ENCODE measurements at regions not wholly inside any gene's neighbourhood (a gene's known extent, or its start where the extent isn't known, plus 50 kb on each side); places are given as distances from the start of the nearest gene placed in this dataset.
A peak's percentile ranks its signal among the peaks of the same experiment; 100 is the strongest.
"Not testable (repeated sequence)": the region's sequence is repeated elsewhere in the genome, so short reads cannot be mapped to it uniquely, and the experiment has no call there.

DNA sequence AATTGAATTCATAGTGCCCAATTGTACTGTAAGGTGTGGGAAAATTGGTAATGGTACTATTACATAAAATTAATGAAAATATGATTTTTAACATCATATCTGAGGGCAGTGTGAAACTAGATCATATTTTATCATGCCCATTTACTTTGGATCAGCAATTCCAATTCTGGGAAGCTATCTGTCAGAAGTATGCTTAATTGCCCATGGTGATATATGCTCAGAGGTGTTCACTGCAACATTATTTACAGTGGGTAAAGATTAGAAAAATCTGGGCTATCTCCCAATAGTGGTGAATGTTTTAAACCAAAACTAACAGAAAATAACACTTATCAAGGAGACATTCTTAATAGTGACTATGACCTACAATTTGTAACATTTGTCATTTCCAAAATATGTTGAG lies 1260.0 kb downstream of the BRINP3 start:
- TF ChIP-seq, protein P1, sequence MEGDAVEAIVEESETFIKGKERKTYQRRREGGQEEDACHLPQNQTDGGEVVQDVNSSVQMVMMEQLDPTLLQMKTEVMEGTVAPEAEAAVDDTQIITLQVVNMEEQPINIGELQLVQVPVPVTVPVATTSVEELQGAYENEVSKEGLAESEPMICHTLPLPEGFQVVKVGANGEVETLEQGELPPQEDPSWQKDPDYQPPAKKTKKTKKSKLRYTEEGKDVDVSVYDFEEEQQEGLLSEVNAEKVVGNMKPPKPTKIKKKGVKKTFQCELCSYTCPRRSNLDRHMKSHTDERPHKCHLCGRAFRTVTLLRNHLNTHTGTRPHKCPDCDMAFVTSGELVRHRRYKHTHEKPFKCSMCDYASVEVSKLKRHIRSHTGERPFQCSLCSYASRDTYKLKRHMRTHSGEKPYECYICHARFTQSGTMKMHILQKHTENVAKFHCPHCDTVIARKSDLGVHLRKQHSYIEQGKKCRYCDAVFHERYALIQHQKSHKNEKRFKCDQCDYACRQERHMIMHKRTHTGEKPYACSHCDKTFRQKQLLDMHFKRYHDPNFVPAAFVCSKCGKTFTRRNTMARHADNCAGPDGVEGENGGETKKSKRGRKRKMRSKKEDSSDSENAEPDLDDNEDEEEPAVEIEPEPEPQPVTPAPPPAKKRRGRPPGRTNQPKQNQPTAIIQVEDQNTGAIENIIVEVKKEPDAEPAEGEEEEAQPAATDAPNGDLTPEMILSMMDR (IDR thresholded peaks at IDR 0.05; ENCODE audit: low read length): no peak
- TF ChIP-seq EZH2 (IDR thresholded peaks at IDR 0.05; ENCODE audit: borderline replicate concordance, low read length): no peak
- no peaks in the 10 kb centered on the region for H3K36me3 ChIP-seq (ENCODE audit: insufficient read depth, low read length)
- no peak overlapping the region for H3K27ac ChIP-seq (ENCODE audit: low read depth, low read length, poor library complexity, severe bottlenecking)
- H3K9me3 ChIP-seq (ENCODE audit: low read length): no peaks in the 10 kb centered on the region
- no peak overlapping the region for H2AFZ ChIP-seq (ENCODE audit: low read length)
- H3K9me2 ChIP-seq (ENCODE audit: low read depth, low read length): no peaks in the 10 kb centered on the region
- no peaks in the 10 kb centered on the region for H3F3A ChIP-seq (ENCODE audit: insufficient read depth, low read length)
- no peaks in the 10 kb centered on the region for H3K27me3 ChIP-seq (ENCODE audit: insufficient read depth, low read length)
- no peak overlapping the region for H3K4me3 ChIP-seq (ENCODE audit: low read depth, low read length, poor library complexity, severe bottlenecking)
- no peaks in the 10 kb centered on the region for H3K79me2 ChIP-seq (ENCODE audit: insufficient read depth, low read length)
- no peak overlapping the region for H3K9ac ChIP-seq (ENCODE audit: low read length)
- no peaks in the 10 kb centered on the region for H3K4me1 ChIP-seq (ENCODE audit: insufficient read depth, low read length, severe bottlenecking)
- H3K4me2 ChIP-seq (ENCODE audit: low read length): no peak overlapping the region
- H4K20me1 ChIP-seq (ENCODE audit: insufficient read depth, low read length): no peaks in the 10 kb centered on the region

DNA sequence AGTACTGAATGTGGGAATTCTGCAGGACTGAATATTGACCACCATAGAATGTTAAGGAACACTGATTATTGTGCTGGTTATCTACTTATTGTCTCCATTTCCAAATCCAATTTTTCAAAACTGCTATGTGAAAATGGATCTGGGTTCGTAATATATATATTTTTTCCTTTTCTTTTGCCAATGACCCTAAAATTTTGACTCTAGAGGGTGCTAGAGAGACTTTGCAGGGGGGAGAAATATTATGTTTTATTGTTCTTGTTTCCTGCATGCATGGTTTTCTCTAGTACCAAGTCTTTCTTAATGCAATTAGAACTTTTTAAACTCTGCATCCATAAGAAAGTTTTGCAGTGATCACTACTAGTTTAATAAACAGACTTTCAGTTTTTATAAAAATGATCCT lies 1256.9 kb downstream of the BRINP3 start:
- Histone ChIP-seq H2AFZ (ENCODE audit: low read length) (no peak overlapping the region), H3K4me2 (ENCODE audit: low read length) (no peak overlapping the region)
- no peak for TF ChIP-seq EZH2 (IDR thresholded peaks at IDR 0.05; ENCODE audit: borderline replicate concordance, low read length)
- TF ChIP-seq, protein P1 (IDR thresholded peaks at IDR 0.05; ENCODE audit: low read length): peak; percentile 37; the same call in 1 of the 2 replicates

DNA sequence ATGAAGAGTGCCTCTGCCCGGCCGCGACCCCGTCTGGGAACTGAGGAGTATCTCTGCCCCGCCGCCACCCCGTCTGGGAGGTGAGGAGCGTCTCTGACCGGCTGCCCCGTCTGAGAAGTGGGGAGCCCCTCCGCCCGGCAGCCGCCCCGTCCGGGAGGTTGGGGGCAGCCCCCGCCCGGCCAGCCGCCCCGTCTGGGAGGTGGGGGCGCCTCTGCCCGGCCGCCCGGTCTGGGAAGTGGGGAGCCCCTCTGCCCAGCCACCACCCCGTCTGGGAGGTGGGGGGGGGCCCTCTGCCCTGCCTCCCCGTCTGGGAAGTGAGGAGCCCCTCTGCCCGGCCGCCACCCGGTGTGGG lies 1251.9 kb downstream of the BRINP3 start:
- H3K4me1 ChIP-seq (ENCODE audit: insufficient read depth, low read length, severe bottlenecking); H3F3A ChIP-seq (ENCODE audit: insufficient read depth, low read length); H2AFZ ChIP-seq (ENCODE audit: low read length); H3K27ac ChIP-seq (ENCODE audit: low read depth, low read length, poor library complexity, severe bottlenecking); H3K36me3 ChIP-seq (ENCODE audit: insufficient read depth, low read length); H3K4me2 ChIP-seq (ENCODE audit: low read length); H3K27me3 ChIP-seq (ENCODE audit: insufficient read depth, low read length); H3K4me3 ChIP-seq (ENCODE audit: low read depth, low read length, poor library complexity, severe bottlenecking); H3K79me2 ChIP-seq (ENCODE audit: insufficient read depth, low read length); H3K9me3 ChIP-seq (ENCODE audit: low read length); H4K20me1 ChIP-seq (ENCODE audit: insufficient read depth, low read length); H3K9ac ChIP-seq (ENCODE audit: low read length); H3K9me2 ChIP-seq (ENCODE audit: low read depth, low read length): not testable (repeated sequence)

More for the DNA sequence above, 1256.9 kb downstream of the BRINP3 start:
- H3K4me3 ChIP-seq (ENCODE audit: low read depth, low read length, poor library complexity, severe bottlenecking): no peak overlapping the region
- no peaks in the 10 kb centered on the region for H3K27me3 ChIP-seq (ENCODE audit: insufficient read depth, low read length)
- no peaks in the 10 kb centered on the region for H3F3A ChIP-seq (ENCODE audit: insufficient read depth, low read length)
- H3K79me2 ChIP-seq (ENCODE audit: insufficient read depth, low read length): no peaks in the 10 kb centered on the region
- no peaks in the 10 kb centered on the region for H4K20me1 ChIP-seq (ENCODE audit: insufficient read depth, low read length)
- no peaks in the 10 kb centered on the region for H3K9me3 ChIP-seq (ENCODE audit: low read length)
- H3K27ac ChIP-seq (ENCODE audit: low read depth, low read length, poor library complexity, severe bottlenecking): no peak overlapping the region
- H3K9ac ChIP-seq (ENCODE audit: low read length): no peak overlapping the region
- H3K4me1 ChIP-seq (ENCODE audit: insufficient read depth, low read length, severe bottlenecking): no peaks in the 10 kb centered on the region
- H3K9me2 ChIP-seq (ENCODE audit: low read depth, low read length): no peaks in the 10 kb centered on the region
- no peaks in the 10 kb centered on the region for H3K36me3 ChIP-seq (ENCODE audit: insufficient read depth, low read length)

DNA sequence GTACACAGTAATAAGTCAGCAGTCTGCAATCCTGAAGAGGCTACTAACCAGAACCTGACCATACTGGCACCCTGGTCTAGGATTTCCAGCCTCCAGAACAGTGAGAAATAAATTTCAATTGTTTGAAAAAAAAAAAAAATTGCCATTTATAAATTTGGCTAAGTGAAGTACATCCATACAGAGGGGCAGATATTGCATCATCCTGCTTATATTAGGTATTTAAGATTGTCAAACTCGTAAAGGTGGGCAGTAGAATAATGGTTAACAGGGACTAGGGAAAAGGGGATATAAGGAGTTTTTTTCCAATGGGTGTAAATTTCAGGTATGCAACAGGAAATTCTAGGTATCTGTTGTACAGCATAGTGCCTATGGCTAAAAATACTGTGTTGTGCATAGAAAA lies 1250.9 kb downstream of the BRINP3 start:
- Histone ChIP-seq H3F3A (ENCODE audit: insufficient read depth, low read length) (no peaks in the 10 kb centered on the region), H3K9me3 (ENCODE audit: low read length) (no peaks in the 10 kb centered on the region), H3K4me1 (ENCODE audit: insufficient read depth, low read length, severe bottlenecking) (no peaks in the 10 kb centered on the region), H3K27me3 (ENCODE audit: insufficient read depth, low read length) (no peaks in the 10 kb centered on the region), H3K27ac (ENCODE audit: low read depth, low read length, poor library complexity, severe bottlenecking) (no peak overlapping the region), H3K9ac (ENCODE audit: low read length) (no peak overlapping the region), H3K36me3 (ENCODE audit: insufficient read depth, low read length) (no peaks in the 10 kb centered on the region), H2AFZ (ENCODE audit: low read length) (no peak overlapping the region), H3K4me2 (ENCODE audit: low read length) (no peak overlapping the region), H4K20me1 (ENCODE audit: insufficient read depth, low read length) (no peaks in the 10 kb centered on the region), H3K4me3 (ENCODE audit: low read depth, low read length, poor library complexity, severe bottlenecking) (no peak overlapping the region), H3K79me2 (ENCODE audit: insufficient read depth, low read length) (no peaks in the 10 kb centered on the region), H3K9me2 (ENCODE audit: low read depth, low read length) (no peaks in the 10 kb centered on the region)
- TF ChIP-seq EZH2 (IDR thresholded peaks at IDR 0.05; ENCODE audit: borderline replicate concordance, low read length): no peak
- TF ChIP-seq, protein P1 (IDR thresholded peaks at IDR 0.05; ENCODE audit: low read length): no peak
